Panc1 (cell line): ENCODE measurements at regions not wholly inside any gene's neighbourhood (a gene's known extent, or its start where the extent isn't known, plus 50 kb on each side); places are given as distances from the start of the nearest gene placed in this dataset.

ENCODE experiments used
- ATAC-seq: fragments of 200-7000 bp; cut with Tn5 transposase; 2 replicates; pipeline ENCODE4 v1.9.1; 2020; ENCODE audit warnings: mild to moderate bottlenecking, moderate library complexity
- BruUV-seq: library from RNA; stranded (reverse); fragments of 400-500 nt; replicated peaks from 2 replicates; lab custom pipeline; 2021; lab: Mats Ljungman, UMichigan
- CTCF ChIA-PET: fragments of 300-600 bp; sonication (Branson Sonifier 250); formaldehyde crosslinking; loops from one replicate; lab custom pipeline; 2022; ENCODE audit warnings: antibody characterized with exemption; lab: Charles Lee
- POLR2A ChIA-PET: fragments of 300-600 bp; sonication (Branson Sonifier 250); formaldehyde crosslinking; loops from one replicate; lab custom pipeline; 2022; ENCODE audit warnings: antibody characterized with exemption; lab: Charles Lee
- DNase-seq: peaks from one replicate; pipeline ENCODE4 v3.0.0-alpha.2; 2010; ENCODE audit warnings: low read depth, low spot score
- H3K27ac ChIP-seq: 2 replicates; pipeline ENCODE4 v1.5.1; 2011; ENCODE audit warnings: mild to moderate bottlenecking, low read length, inconsistent platforms
- H3K27me3 ChIP-seq: fragments of 200-500 bp; sonication (Bioruptor generic); 2 replicates; pipeline ENCODE4 v1.6.0; 2014; ENCODE audit warnings: low read length, inconsistent platforms; ENCODE audit not compliant: control insufficient read depth, insufficient read depth
- H3K36me3 ChIP-seq: fragments of 200-500 bp; sonication (Bioruptor generic); 2 replicates; pipeline ENCODE4 v1.5.1; 2014; ENCODE audit warnings: inconsistent platforms, mild to moderate bottlenecking, low read length, moderate library complexity; ENCODE audit not compliant: control insufficient read depth, insufficient read depth
- H3K4me1 ChIP-seq: 2 replicates; pipeline ENCODE4 v1.5.1; 2011; ENCODE audit warnings: inconsistent platforms, mild to moderate bottlenecking, low read length, moderate library complexity; ENCODE audit not compliant: control insufficient read depth, insufficient read depth
- H3K4me3 ChIP-seq, 2 experiments: 2 replicates each; pipeline ENCODE4 v1.5.1; 2011 to 2012; ENCODE audit warnings: low read depth in 2 of 2, low read length in 2 of 2, mild to moderate bottlenecking in 2 of 2, inconsistent platforms in 1 of 2, moderate library complexity in 1 of 2
- H3K9me3 ChIP-seq: fragments of 200-500 bp; sonication (Bioruptor generic); 2 replicates; pipeline ENCODE4 v1.5.1; 2014; ENCODE audit warnings: low read depth, mild to moderate bottlenecking, inconsistent platforms, low read length, moderate library complexity; ENCODE audit not compliant: control insufficient read depth, insufficient read depth
- CTCF ChIP-seq: fragments of 450-650 bp; IDR thresholded peaks from 2 replicates; pipeline ENCODE4 v1.5.1; 2017; ENCODE audit warnings: mild to moderate bottlenecking
- POLR2AphosphoS5 ChIP-seq: IDR thresholded peaks from 2 replicates; pipeline ENCODE4 v1.6.1; 2012; ENCODE audit warnings: mild to moderate bottlenecking, low read depth, low read length, moderate library complexity
- REST ChIP-seq, 2 experiments: IDR thresholded peaks; 2 replicates each; pipeline ENCODE4 v1.6.1; 2011 to 2012; ENCODE audit warnings: low read depth in 2 of 2, control low read depth in 1 of 2, low read length in 1 of 2, mild to moderate bottlenecking in 1 of 2, moderate library complexity in 1 of 2; ENCODE audit not compliant: insufficient read depth in 1 of 2
- SIN3A ChIP-seq: IDR thresholded peaks from 2 replicates; pipeline ENCODE4 v1.6.1; 2012; ENCODE audit warnings: low read depth, mild to moderate bottlenecking, low read length, moderate library complexity, borderline replicate concordance; ENCODE audit not compliant: insufficient read depth
- TCF7L2 ChIP-seq: IDR thresholded peaks from 2 replicates; pipeline ENCODE4 v1.6.1; 2011; ENCODE audit warnings: mild to moderate bottlenecking, low read depth, low read length, inconsistent platforms
- in situ Hi-C: cut with HindIII; loops from 2 replicates; pipeline ENCODE4 v1.10.0; 2016; ENCODE audit warnings: low sequenced_read_pairs, low pct_unique_long_range_greater_than_20kb
- intact Hi-C: fragments of 100-400 bp; cut with micrococcal nuclease; formaldehyde crosslinking; loops from one replicate; pipeline ENCODE4 v1.10.0; 2022; ENCODE audit not compliant: unreplicated experiment

DNA sequence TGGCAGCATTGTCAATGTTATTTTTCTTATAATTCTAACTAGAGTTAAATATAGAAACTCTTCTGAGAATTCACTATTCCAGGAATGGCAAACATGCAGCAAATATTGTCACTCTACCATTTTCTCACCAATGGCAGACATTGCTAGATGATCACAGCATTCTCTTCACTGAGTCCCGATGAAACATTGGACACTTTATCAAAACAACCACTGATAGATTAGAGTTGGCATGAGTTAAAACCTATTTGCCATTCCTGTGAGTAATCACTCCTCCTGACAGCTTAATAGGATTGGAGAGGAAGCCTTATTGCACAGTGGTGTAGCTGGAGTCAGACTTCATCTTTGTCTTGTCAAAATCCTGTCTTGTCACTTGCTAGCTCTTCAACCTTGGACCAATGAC, 163.9 kb upstream of the THUMPD2 start:
- Histone ChIP-seq H3K9me3 (no peaks in the 10 kb centered on the region), H3K27me3 (no peaks in the 10 kb centered on the region), H3K27ac (no peak overlapping the region), H3K4me1 (no peaks in the 10 kb centered on the region), H3K36me3 (no peaks in the 10 kb centered on the region), H3K4me3 (no peak overlapping the region)
- no peak for DNase-seq
- intact Hi-C loops: no loop called here
- no peak for ATAC-seq
- CTCF ChIA-PET: no interaction called here
- POLR2A ChIA-PET: no interaction called here
- in situ Hi-C loops: no loop called here
- no peak for TF ChIP-seq POLR2AphosphoS5
- no peak for TF ChIP-seq TCF7L2
- BruUV-seq: no TSS peak

DNA sequence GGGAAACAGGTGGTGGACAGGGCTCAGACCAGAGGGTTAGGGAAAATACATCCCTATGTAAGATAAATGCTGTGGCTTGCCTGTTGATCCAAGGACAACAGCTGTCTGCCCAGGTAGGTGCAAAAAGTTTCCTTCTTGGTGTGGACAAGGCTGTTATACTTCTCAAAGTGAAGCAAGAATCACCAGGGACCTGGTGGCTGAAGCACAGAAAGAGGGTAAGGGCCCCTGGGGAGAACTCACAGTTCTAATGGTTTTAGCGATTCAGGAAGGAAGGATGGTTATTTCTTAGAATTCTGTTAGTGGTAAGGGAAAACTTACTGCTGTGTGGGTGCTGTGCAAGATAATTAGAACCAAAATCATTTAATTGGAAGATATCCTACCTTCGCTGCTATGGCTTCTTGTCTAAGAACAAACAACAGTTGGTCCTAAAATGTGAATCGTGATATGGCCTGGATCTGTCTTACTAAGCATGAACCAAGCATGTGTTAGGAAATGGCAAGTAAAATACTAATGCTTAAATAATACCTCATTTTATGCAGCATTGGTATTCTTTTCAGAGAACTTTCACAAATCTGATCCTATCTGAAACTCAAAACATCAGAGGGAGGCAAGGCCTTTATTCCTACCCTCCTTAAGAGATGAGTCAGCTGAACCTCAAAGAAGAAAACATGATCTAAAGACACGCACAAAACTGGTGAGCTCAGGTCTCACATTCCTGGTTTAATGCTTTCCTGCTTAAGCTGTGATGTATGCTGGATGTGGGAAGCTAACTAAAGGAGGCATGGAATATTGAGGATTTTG, 159.2 kb upstream of the THUMPD2 start:
- DNase-seq (no peak), ATAC-seq (no peak)
- Histone ChIP-seq H3K36me3 (no peaks in the 10 kb centered on the region), H3K27ac (no peak overlapping the region), H3K4me1 (no peaks in the 10 kb centered on the region), H3K4me3 (no peak overlapping the region), H3K27me3 (no peaks in the 10 kb centered on the region), H3K9me3 (no peaks in the 10 kb centered on the region)
- CTCF ChIA-PET: no interaction called here
- intact Hi-C loops (no loop called here), in situ Hi-C loops (no loop called here)
- TF ChIP-seq POLR2AphosphoS5 (no peak), TCF7L2 (no peak), CTCF (no peak), REST (IDR thresholded peaks at IDR 0.05; ENCODE audit: insufficient read depth in 1 of 2, low read depth in 2 of 2, low read length in 1 of 2) (no peak), SIN3A (no peak)
- no TSS peak for BruUV-seq
- POLR2A ChIA-PET: no interaction called here

DNA sequence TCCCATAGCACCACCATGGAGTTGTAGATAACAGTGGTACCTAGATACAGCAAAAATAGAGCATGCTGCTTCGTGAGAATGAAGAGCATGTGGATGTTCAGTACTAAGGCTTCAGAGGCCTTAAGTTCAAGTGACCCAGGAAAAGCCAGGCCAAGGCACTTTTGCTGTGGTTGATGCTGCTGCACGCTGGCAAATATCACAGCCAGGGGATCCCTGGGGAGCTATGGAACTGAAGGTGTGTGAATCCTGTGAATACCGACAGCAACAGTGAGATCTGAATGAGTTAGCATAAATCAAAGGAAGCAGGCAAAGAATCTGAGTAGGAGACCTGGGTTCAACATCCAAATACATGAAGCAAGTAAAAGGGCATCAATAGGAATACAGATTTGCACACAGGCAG, 158.6 kb upstream of the THUMPD2 start:
- Histone ChIP-seq H3K27ac (no peak overlapping the region), H3K27me3 (no peaks in the 10 kb centered on the region), H3K4me1 (no peaks in the 10 kb centered on the region), H3K4me3 (no peak overlapping the region), H3K9me3 (no peaks in the 10 kb centered on the region), H3K36me3 (no peaks in the 10 kb centered on the region)
- POLR2A ChIA-PET: no interaction called here
- intact Hi-C loops (no loop called here), in situ Hi-C loops (no loop called here)
- ATAC-seq (no peak), DNase-seq (no peak)
- CTCF ChIA-PET: no interaction called here
- TF ChIP-seq POLR2AphosphoS5 (no peak), CTCF (no peak), REST (IDR thresholded peaks at IDR 0.05; ENCODE audit: insufficient read depth in 1 of 2, low read depth in 2 of 2, low read length in 1 of 2) (no peak), TCF7L2 (no peak), SIN3A (no peak)
- no TSS peak for BruUV-seq
